GM21526 (cell line): ENCODE measurements at regions not wholly inside any gene's neighbourhood (a gene's known extent, or its start where the extent isn't known, plus 50 kb on each side); places are given as distances from the start of the nearest gene placed in this dataset.
"Not testable (repeated sequence)": the region's sequence is repeated elsewhere in the genome, so short reads cannot be mapped to it uniquely, and the experiment has no call there.

Source experiments
- ATAC-seq: cut with Tn5 transposase; IDR thresholded peaks from one replicate; pipeline ENCODE4 v1.9.1; 2021; ENCODE audit warnings: moderate library complexity; ENCODE audit not compliant: unreplicated experiment, low FRiP score

DNA sequence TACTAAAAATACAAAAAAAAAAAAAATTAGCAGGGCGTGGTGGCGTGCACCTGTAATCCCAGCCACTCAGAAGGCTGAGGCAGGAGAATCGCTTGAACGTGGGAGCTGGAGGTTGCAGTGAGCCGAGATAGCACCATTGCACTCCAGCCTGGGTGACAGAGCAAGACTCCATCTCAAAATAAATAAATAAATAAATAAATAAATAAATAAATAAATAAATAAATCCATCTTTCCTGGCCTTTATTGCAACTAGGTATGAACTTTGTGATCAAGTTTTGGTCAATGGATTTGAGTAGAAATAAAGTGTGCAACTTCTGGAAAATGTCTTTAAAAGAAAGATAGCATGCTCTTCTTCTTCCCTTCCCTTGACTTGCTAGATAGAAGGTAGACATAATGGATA lies 69.6 kb upstream of the LRFN2 start:
- ATAC-seq = not testable (repeated sequence)

DNA sequence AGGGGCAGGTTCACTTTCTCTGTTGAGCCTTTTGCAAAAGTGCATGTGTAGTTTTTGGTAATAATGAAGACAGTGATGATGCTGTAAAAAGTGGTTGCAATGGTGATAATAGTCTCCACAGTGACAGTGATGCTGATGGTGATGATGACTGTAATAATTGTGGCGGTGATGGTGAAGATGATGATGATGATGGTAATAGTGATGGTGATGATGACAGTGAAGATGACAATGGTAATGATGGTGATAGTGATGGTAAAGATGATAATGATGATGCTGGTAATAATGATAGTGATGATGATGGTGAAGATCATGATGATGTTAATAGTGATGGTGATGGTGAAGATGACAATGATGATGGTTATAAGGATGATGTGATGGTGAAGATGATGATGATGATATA lies 67.7 kb upstream of the LRFN2 start:
- no peak for ATAC-seq

DNA sequence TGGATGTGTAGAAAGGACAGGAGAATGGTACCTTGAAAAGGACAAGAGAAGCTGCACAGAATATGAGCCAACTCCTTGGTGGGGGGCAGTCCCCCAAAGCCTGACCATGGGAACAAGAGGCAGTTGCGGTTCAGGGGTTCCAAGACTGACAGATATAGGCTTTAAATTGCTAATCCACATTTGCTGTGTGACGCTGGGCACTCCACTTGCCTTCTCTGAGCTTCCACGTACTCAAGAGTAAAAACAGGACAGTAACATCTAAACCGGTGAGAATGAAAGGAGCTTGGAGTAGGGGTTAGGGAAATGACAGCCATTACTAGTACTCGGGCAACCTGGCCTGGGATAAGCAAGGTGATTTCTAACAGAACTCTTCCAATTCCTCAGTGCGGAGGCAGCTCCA lies 57.9 kb upstream of the LRFN2 start:
- ATAC-seq = no peak

DNA sequence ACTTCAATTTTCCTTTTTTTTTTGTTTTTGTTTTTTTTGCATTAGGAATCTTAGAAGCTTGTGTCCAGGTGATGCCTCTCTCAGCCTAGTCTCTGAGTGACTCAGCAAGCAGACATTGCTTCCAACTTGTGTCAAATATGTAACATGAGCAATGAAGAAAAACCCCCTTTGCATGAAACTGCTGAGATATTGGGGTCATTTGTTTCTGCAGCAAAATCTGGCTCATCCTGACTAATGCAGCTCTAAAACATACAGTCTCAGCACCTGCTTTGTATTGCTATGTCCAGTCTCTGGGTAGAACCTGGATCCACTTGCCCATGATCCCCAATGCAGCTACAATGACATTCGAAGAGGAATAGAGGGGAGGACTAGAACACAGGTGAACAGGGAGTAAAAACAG lies 55.7 kb upstream of the LRFN2 start:
- ATAC-seq = no peak

DNA sequence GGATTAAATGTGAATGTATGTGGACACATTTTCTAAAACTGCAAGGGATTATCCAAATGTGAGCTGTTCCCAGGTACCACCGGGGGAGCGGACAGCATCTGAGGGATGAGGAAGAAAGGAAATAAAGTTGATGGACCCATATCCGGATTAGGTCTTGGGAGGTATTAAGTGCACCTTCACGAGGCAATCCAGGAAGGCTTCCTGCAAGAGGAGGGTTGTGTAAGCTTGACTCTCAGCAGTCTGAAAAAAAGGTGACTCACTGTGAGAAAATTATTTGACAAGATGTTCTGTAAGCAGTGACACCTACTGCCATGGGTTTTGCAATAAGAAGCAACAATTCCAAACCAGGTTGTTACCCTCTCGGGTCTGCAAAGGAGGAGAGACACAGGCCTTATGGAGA lies 55.0 kb upstream of the LRFN2 start:
- ATAC-seq = no peak

DNA sequence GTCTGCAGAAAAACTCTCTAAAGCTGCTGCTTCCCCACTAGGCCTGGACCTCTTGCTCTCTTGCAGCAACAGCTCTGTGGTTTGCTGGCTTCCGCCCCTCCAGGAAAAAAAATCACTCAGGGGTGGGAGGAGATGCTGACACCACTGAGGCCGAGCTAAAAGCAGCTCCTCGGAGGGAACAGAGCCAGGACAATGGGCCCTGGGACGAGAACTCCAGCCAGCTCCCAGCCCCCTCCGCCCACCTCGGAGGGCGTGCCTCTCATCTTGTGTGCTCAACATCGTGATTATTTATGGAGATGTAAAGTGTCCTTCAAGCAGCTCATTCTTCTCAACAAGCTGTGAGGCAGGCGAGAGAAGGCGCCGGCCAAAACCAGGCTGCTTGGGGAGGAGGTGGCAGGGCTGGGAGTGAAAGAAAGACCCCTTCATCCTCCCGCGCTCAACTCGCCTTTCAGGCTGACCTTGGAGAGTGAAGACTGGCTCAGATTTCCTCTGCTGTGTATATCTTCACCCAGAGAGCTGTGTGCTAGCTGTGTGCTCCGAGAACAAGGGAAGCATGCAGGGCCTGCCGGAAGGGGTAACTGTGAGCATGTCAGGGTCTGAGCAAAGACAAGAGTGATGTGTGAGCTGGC lies 53.5 kb upstream of the LRFN2 start:
- no peak for ATAC-seq
